Dedifferentiated amniotic fluid mesenchymal stem cell (primary cell): ENCODE measurements at regions not wholly inside any gene's neighbourhood (a gene's known extent, or its start where the extent isn't known, plus 50 kb on each side); places are given as distances from the start of the nearest gene placed in this dataset.
"Not testable (repeated sequence)": the region's sequence is repeated elsewhere in the genome, so short reads cannot be mapped to it uniquely, and the experiment has no call there.

Experiments used
- DNase-seq: peaks from one replicate; pipeline ENCODE4 v3.0.0-alpha.2; 2016; ENCODE audit errors: extremely low spot score

DNA sequence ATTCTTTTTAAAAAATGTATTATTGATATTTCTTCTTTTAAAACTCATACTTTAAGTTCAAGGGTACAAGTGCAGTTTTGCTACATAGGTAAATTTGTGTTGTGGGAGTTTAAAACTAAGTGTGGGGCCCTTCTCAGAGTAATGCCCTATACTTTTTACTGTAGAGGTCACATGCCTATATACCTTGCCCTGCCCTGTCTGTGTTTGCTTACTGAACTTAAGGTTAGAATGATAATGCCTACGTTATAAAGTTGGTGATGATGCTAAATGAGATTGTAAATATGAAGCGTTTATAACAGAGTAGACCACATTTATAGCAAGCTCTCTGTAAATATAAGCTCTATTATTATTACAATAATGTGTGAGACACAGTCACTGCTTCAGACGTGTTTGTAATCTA lies 261.9 kb downstream of the RASSF9 start:
- no peak for DNase-seq

DNA sequence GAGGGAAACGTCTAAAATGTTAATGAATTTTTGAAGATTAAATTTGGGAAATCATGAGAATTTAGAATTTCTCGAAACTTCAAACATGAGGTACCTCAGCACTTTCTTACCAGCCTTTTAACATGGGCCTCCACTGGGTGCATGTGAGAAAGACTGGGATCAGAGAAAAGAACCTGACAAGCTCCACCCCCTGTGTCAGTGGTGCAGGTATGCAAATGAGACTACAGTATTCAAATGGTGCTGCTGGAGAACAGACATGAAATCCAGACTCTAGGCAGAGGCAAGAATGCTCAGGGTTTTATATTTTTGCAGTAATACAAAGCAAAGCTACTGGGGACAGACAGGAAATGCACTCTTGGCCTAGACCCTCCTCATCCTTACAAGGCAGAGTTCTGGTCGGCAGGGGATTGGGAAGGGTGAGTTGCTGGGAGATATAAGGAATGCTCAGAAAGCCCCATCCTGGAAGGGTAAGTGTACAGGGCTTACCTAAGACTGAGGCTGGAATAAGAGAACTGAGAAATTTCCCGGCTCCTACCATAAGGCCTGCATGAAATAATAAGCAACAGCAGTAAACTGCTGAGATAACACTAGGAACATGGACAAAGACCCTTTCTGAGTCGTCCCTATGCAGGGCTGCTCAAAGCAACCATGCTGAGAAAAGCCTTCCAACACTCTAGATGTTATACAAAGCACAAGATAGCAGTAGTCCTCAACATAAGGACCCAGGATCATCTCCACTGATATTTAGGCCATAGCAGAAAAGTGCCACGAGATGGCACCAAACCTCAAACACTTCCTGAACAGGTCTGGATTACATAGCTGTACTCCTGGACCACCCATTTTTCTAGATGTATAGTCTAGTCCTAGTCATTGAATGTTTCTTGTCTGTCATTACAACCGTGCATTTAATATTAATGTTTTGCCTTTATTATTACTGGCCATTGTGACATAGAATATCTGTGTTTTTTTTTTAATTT lies 260.8 kb downstream of the RASSF9 start:
- peak; percentile 61 for DNase-seq

DNA sequence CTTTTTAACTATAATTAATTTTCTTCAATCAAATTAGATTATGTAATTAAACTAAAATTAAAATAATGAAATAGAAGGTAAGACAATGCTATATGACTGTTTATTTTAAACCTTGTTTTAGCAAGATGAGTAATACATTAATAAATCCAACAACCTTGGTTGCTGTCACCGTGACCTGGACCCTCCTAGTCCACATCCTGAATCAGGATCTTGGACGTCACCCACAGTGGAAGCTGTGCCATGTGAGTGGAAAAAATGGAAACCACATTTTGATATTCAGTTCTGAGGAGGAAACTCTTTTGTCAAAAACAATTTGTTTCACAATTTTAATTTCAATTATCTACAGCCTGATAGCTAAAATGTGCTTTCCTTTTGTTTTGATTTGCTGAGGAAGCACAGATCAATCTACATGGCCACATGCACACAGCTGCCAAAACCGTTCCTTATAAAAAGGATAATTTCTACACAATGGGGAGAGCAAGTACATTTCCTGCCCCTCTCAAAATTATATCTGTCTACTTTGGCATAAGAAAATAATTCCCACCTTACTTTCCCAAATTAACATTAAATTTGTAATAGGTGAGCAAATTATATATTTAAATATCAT lies 255.5 kb downstream of the RASSF9 start:
- no peak for DNase-seq

DNA sequence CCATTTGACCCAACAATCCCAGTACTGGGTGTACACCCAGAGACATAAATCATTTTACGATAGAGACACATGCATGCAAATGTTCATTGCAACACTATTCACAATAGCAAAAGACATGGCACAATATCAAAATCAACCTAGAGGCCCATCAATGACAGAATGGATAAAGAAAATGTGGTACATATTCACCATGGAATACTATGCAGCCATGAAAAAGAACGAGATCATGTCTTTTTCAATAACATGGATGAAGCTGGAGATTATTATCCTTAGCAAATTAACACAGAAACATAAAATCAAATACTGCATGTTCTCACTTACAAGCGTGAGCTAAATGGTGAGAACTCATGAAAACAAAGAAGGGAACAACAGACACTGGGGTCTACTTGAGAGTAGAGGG lies 249.1 kb downstream of the RASSF9 start:
- no peak for DNase-seq

DNA sequence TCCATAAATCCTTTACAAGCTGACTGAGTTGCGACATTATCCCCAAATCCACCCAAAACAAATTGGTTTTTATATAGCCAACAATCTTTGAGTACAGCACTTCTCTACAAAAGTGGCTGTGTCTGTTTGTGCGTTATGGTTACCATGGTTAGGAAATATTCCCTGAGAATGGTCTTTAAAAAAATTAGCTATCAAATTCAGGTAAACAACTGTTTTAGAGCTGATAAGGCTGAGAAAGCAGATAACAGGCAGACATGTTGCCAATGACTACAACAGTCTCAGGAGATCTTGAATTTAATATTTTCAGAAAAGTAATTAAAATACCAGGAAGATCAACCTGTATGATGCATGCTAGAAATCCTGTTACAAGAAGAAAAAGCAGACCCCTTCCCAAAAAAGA lies 248.0 kb downstream of the RASSF9 start:
- DNase-seq, result no peak

DNA sequence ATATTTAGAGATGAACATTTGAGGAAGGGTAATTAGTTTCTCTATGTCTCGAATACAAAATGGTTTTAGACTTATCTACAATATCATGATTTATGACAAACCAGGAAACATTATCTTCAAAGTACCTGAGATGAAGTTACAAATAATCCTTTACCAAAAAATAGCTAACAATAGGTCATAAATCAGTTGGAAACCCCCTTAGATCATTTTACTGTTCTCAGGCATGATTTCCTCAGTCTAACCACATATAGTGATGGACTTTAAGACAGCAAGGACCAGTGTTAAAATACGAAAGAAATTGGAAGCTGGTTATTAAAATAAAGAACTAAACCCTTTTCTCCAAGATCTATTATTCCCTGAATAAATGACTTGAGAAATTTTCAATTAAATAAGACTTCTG lies 235.4 kb downstream of the RASSF9 start:
- no peak for DNase-seq

DNA sequence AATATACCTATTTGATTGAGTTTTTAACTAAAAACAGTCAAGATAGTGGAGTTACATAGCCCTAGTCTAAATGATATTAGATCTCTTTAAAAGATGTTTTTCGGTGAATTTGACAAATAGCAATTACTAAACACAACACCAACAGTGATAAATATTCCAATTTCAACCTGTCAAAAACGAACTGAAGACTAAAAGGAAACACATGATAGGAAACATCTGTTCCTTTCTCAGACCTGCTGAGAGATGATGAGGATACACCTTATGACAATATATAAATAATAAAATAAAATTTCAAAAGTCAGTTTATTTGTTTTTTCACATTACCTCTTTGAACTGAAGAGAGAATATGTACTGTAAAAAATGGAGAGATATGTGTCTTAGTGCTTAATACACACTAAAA lies 232.7 kb downstream of the RASSF9 start:
- DNase-seq, result no peak

DNA sequence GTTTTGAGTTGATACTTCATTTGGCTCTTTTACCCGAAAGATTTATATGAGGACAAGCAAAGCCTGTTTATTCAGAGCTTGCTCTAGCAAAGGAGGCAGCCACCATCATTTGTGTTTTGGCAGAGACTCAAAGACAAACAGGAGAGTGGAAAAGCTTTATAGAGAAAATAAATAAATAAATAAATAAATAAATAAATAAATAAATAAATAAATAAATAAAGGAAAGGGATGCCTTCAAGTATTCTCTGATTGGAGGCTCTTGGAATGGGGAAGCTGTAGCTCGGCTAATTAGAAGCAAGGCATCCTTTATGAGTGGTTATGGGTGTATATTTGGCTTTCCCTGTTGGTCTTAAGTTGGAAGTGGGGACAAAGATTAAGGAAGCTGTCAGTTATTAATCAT lies 229.8 kb downstream of the RASSF9 start:
- DNase-seq, result no peak

DNA sequence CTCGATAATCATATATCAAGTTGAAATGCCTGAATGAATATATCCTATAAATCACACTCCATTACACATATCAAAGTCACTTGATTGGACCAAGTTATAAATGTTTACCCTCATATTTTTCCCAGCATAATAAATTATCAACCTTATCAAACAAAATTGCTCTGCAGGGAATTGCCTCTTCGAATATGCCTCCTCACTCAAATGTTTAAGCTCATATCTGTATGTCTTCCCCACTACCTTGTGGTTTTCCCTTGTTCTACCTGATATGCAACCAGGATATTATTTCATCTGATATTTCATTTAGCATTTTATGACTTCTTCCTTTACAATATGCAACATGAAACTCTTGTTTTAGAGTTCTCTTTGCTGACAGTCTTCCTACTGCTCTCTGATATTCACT lies 226.4 kb downstream of the RASSF9 start:
- DNase-seq, result no peak

DNA sequence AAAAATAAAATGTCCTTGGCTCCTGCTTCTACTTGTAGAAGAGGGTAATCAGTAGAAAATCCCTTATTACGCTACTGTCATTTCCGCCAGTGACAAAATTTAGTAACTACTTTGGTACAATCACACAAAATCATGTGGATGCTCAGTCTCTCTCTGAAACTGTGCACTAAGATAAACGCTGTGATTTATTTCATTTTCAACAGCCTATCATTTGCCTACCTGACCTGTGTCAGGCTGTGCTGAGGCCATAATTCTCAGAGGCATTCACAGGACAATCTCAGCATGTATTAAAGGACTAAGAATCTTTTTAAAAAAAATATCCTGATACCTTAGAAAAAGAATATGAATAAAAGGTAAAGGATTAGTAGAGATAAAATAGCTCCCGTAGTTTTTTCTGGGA lies 226.0 kb downstream of the RASSF9 start:
- no peak for DNase-seq

DNA sequence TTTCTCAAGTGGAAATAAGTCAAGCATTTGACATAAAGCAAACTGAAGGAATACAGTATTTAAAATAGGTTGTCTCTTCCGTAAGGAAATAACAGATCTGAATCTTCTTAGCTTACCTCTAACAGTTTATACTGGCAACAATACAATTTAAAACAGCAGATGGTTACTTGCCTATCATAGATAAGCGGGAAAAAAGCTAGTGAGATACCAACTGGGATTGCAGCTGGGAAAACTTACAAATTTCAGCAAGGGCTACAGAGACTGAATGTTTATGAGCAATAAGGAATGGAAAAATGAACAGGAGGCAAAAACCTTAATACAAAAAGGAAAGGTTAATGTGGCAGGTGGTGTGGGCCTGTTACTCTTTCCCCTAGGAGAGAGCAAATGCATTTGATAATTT lies 220.0 kb downstream of the RASSF9 start:
- no peak for DNase-seq

DNA sequence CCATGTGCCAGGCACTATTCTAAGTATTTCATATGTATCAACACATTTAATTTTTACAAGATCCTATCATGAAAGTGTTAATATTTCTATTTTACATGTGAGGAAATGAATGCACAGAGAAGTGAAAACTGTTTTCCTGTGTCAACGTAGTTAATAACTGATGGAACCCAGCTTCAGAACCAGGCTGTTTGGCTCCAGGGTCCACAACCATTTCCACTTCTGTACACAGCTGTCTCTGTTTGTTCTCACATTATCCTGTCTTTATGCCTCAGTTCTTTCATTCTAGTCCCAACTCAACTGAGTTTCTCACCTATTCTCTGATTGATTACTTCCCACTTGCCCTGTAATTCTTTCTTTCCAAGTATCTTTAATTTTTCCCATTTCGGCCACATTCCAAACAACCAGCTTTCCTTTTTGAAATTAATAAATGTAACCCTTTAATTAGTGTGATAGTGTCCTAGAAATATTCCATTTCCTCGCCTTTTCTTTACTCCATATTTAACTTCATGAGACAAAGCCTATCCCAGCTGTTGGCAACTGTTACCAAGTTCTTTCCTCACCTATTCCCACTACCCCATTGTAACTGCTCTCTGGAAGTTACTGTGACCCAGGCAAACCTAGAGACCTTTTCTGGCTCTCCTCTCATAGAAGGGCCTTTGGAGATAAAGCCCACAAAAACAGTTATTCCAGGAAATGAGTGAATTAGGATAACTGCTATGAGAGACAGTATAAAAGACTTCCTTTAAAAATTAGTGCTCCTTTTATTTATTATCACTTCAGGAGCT lies 218.7 kb downstream of the RASSF9 start:
- no peak for DNase-seq

DNA sequence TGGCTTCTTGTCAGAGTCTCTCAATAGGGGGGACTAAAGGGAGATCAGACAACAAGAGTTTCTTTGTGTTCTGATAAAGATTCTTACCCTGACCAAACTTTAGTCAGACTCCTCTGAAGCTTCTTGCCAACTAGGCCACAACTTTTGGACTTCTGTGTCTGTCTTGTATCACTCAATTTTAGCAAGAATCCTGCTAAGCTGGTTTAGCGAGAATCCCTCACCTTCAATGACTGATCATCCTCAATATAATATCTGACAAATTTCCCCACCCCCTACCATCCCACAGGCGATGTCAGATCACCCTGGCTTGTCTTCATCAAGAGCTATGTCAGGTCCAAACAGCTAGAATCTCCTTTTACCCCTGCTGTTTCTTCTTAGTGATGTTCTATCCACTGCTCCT lies 215.2 kb downstream of the RASSF9 start:
- no peak for DNase-seq

DNA sequence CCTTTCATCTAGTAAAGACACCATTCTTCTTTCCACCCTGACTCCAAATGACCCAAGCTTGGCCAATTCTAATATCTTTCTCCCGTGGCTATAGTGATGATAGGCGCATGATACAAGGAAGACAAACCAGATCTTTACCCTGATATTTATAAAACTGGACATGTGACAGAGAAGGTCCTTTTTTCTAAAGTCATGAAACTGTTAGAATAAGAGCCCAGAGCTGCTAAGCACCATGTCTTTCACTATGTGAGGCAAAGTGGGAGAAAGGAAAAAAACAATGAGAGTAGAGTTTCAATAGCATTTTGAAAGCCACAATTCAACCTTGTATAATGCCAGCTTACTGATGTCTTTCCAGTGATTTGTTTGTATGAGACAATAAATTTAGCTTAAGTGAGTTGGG lies 212.4 kb downstream of the RASSF9 start:
- no peak for DNase-seq

DNA sequence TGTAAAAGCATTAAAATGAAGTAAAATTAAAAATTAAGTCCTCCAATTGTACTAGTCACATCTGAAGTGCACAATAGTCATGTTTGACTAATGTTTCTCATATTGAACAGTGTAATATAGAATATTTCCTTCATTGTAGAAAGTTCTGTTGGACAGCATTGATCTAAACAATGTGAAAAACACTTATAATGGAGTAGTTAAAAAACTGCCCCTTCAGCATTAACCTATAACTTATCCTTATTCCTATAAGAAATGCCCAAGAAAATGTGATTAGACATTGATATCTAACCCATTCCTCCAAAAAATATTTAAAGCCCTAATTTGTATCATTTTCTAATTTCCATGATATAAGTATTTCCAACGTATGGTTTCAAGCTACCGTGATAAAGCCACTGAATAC lies 210.7 kb downstream of the RASSF9 start:
- DNase-seq, result no peak

DNA sequence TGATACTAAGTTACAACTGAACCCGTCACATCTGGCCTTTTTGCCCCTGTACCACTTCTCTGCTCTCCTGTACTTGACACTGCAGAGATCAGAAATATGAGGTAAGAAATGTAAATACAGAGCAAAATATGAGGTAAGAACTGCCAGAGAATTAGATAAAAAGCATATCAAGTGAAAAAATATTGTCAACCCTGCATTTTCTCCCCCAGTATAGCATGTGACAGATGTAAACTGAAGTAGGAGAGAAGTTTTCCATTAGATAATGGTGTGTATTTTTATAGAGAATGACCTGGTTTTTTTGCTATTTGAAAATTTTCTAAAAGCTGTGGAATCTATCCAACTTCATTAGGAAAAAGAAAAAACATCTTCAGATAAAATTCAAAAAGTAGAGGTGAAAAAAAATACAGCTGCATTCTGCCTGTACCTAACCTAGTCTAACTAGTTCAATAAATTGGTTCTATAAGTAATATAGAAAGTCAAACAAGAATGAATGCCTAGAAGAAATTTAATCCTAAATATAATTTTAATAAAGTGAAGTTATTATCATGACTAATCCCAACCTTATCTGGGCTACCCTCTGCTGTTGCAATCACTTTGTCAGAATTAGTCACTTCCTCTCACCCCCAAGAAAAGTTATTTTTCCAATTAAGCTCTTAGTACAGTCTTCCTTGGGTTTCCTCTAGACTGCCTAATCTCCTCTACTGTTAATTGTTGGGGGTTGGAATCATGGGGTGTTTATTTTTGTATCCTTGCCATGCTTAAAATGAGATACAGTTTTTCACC lies 210.0 kb downstream of the RASSF9 start:
- peak; percentile 36 for DNase-seq

DNA sequence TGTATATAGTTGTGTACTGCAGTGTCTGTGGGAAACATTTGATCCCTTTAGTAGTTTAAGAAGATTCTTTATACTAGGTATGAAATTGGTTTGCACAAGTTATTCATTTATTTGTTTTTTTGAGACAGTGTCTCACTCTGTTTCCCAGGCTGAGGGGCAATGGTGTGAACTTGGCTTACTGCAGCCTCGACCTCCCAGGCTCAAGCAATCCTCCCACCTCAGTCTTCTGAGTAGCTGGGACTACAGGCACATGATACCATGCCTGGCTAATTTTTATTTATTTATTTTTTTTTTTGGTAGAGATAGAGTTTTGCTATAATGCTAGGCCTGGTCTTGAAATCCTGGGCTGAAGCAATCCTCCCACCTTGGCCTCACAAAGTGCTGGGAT lies 209.4 kb downstream of the RASSF9 start:
- no peak for DNase-seq

DNA sequence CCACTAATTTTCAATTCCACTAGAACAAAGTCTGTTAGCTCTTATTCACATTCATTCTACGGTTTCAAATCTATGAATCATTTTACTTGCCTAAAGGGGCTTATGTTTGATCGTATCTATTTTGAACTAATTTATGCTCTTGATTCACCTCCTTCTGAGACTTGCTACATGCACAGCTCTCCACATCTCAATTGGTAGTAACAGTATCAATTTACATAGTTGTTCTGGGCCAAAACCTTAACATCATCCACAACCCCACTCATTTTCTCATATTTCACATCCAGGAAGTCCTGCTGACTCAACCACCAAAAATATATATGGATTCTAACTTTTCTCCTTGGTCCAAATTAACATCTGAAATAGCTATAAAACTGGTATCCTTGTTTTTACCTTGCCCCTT lies 208.6 kb downstream of the RASSF9 start:
- peak; percentile 56 for DNase-seq

DNA sequence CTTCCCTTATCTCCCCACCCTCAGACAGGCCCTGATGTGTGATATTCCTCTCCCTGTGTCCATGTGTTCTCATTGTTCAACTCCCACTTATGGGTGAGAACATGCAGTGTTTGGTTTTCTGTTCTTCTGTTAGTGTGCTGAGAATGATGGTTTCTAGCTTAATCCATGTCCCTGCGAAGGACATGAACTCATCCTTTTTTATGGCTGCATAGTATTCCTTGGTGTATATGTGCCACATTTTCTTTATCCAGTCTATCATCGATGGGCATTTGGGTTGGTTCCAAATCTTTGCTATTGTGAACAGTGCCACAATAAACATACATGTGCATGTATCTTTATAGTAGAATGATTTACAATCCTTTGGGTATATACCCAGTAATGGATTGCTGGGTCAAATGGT lies 207.6 kb downstream of the RASSF9 start:
- DNase-seq, result not testable (repeated sequence)

DNA sequence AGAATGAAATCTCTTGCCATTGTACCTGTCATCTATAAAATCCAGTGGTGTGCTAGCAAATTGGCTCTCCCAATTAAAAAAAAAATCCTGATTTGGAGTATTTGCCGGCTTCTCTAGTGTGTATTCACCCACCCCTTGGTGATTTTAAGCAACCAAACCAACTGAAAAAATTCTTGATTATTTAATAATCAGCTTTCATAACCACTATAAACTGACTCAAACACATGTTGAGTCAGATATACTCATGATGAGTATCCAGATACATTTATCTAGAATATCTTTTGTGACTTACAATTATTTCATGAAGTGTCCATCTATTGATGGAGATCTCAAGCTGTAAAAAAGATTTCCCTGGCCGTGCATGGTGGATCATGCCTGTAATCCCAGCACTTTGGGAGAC lies 205.4 kb downstream of the RASSF9 start:
- no peak for DNase-seq

DNA sequence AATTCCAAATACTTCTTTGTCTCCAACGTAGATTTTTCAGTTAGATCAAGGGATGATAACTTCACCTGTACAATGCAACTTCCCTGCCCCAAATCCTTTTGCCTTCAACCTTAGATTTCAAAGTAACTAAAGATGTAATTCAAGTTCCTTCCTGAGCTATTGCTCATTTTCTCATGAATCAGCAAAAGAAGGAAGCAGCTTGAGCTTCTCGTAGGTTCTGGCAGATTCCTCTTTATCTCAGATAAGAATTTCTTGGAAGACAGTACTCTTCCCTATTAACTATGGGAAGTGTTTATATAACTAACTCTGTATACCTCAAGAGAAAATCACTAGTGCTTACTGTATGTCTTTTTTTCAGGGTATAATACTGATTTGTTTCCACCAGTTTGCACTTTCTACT lies 203.8 kb downstream of the RASSF9 start:
- DNase-seq, result no peak

DNA sequence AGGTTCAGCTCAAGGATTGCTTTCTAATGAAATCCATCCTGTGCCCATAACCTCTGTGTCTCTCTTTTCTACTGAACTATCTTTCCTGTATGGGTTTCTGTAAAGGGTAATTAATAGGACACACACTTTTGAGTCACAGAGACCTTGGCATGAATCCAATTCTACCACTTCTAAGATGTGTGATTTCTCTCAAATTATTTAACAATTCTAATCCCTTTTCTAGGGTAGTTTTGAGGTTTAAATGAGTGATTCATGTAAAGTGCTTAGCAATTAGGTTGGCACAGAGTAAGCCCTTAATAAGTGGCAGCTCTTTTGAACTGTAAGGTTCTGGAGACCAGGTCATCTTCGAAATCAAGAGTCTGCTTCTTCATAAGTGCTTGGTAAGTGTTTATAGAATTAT lies 202.7 kb downstream of the RASSF9 start:
- no peak for DNase-seq
